ENCODE measurements at regions not wholly inside any gene's neighbourhood (a gene's known extent, or its start where the extent isn't known, plus 50 kb on each side); places are given as distances from the start of the nearest gene placed in this dataset.

GRCh38 chr17:77779711-77780539, 178.6 kb upstream of the TNRC6C start:
- no peak for TF ChIP-seq CTCF (IDR thresholded peaks at IDR 0.05; ENCODE audit: insufficient read depth, low read length, poor library complexity, severe bottlenecking)
- TF ChIP-seq EZH2phosphoT487 (conservative IDR thresholded peaks at IDR 0.05; ENCODE audit: low read length) = no peak
